Fibroblast of mammary gland (primary cell): ENCODE measurements at regions not wholly inside any gene's neighbourhood (a gene's known extent, or its start where the extent isn't known, plus 50 kb on each side); places are given as distances from the start of the nearest gene placed in this dataset.
"Not testable (repeated sequence)": the region's sequence is repeated elsewhere in the genome, so short reads cannot be mapped to it uniquely, and the experiment has no call there.

Experiments
- DNase-seq: peaks from one replicate; pipeline ENCODE4 v3.0.0-alpha.2; 2010; ENCODE audit warnings: low read depth
- H3K4me3 ChIP-seq: 2 replicates; pipeline ENCODE4 v1.5.1; 2011; ENCODE audit warnings: low read depth, mild to moderate bottlenecking, low read length, moderate library complexity; ENCODE audit not compliant: control insufficient read depth
- CTCF ChIP-seq: conservative IDR thresholded peaks from 2 replicates; pipeline ENCODE4 v1.5.1; 2011; ENCODE audit warnings: low read depth, low read length, inconsistent platforms; ENCODE audit not compliant: control insufficient read depth, insufficient read depth

- not testable (repeated sequence) for H3K4me3 ChIP-seq, DNase-seq
These were observed 52.6 kb upstream of the MRPS30 start for GRCh38 chr5:44756097-44756496.

DNA sequence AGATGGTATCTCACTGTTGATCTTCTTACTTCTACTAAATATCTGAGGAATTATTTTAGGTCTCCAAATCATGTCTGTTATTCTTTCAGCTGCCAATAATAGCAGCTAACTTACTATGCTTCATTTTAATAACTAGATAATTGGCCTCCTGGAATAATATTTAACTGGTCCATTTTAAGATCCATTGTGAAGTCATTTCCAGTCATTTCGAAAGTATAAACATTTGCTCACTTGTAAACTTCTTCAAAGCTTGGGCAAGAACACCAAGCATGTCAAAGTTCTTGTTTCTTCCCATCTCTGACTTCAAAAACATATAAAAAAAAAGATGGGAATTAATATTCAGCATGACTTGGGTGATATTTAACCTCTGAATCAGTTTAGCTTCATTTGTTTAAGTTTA lies 61.4 kb upstream of the MRPS30 start:
- no peak for TF ChIP-seq CTCF
- H3K4me3 ChIP-seq, result no peak overlapping the region
- no peak for DNase-seq

DNA sequence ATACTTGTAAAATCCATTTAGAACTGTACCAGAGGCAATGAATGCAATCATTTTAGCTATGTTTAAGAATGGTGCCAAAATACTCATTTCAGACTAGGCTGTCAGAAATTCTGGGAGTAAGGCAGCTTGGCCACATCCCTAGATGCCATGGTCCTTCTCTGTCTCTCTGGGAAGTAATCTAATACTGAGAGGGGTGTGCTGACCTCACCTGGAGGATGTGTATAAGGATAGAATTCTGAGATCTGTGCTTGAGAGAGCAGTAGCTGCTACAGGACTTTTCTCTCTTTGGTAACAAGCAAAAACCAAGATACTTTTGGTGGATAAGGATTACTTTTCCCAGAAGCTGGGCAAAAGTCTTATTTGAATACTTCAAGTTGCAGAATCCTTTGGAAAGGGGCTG lies 68.1 kb upstream of the MRPS30 start:
- TF ChIP-seq CTCF, result no peak
- no peak for DNase-seq
- no peak overlapping the region for H3K4me3 ChIP-seq

- H3K4me3 ChIP-seq, result no peak overlapping the region
- no peak for DNase-seq
- TF ChIP-seq CTCF, result no peak
These were observed 79.2 kb upstream of the MRPS30 start for GRCh38 chr5:44729536-44729935.

DNA sequence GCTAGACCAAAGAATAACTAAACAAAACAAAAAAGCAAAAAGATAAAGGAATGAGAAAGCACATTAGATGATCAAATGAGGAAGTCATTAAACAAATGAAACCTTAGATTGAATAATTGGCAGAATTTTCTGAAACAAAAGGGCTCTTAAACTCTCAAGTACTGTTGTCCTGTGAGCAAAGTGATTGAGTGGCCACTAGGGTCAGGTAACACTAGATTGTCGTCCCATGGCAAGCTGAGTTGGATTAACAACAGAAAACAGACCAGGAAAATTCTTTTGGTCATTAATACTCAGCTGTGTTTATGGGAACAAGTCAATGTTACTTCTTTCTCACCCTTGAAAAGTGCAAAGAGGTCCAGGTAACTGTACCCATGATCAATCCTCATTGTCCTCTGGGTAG lies 81.6 kb upstream of the MRPS30 start:
- no peak overlapping the region for H3K4me3 ChIP-seq
- DNase-seq, result no peak
- no peak for TF ChIP-seq CTCF

GRCh38 chr5:44719856-44720255 lies 88.9 kb upstream of the MRPS30 start:
- no peak overlapping the region for H3K4me3 ChIP-seq
- DNase-seq, result no peak
- TF ChIP-seq CTCF, result no peak

DNA sequence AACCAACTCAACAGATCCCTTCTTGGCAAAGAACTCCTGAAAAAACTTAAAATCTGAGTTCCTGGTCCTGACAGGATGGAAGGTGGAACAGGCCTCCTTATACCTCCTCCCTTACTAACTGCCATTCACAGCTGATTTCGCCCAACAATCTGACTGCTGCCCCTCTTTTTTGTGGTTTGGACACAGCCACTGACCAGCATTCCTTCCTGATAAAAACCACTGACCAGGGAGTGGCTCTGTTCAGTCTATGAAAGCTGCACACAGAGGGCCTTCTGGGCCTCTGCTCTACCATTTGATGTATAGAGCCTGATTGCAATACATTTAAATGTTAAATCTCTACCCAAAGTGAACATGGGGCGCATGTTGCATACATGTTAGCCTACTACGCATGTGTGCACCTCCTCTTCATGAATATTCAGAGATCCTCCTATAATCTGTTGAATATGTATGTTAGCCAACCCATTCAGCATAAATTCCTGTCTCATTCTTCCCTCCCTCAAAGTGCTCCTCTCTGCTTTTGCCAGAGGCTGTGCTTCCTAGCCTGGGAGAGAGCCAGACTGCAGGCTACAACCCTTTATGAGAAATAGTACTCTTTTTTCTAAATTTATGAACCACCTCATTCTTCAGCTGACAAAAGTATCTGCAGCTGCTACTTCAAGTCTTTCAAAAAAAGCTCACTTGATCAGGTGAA lies 93.7 kb upstream of the MRPS30 start:
- no peak overlapping the region for H3K4me3 ChIP-seq
- no peak for DNase-seq
- no peak for TF ChIP-seq CTCF
